G401 (cell line): ENCODE measurements at regions not wholly inside any gene's neighbourhood (a gene's known extent, or its start where the extent isn't known, plus 50 kb on each side); places are given as distances from the start of the nearest gene placed in this dataset.
A peak's percentile ranks its signal among the peaks of the same experiment; 100 is the strongest.

Experiments used
- DNase-seq: peaks from one replicate; pipeline ENCODE4 v3.0.0-alpha.2; 2015; ENCODE audit warnings: low spot score
- in situ Hi-C: cut with HindIII; loops from 2 replicates; pipeline ENCODE4 v1.10.0; 2016; ENCODE audit warnings: low sequenced_read_pairs, mixed read lengths

GRCh38 chr10:128811511-128811910 is 655.5 kb upstream of the MGMT start:
- in situ Hi-C loops: no loop called here
- no peak for DNase-seq

DNA sequence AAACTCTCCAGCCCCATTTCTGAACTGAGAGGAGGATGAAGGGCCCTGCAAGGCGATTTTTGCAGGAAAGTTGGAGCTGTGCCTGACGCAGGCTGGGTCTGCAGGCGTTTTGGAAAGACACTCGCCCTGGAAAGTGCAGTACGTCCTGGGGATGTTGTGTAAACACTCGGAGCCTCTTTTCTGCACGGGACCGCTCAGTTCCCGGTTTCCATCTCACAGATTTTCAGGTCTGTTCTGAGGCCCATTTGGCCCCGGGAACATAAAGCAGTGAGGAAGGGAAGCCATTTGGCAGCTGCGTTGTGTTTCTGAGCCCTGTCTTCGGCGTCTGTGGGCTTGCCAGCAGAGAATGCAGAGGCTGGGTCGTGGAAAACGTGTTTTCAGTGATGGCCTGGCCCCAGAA is 655.0 kb upstream of the MGMT start:
- no peak for DNase-seq
- in situ Hi-C loops: no loop called here

GRCh38 chr10:128813574-128813973 is 653.5 kb upstream of the MGMT start:
- in situ Hi-C loops: no loop called here
- no peak for DNase-seq

GRCh38 chr10:128814024-128814423 is 653.0 kb upstream of the MGMT start:
- DNase-seq: no peak
- in situ Hi-C loops: no loop called here

DNA sequence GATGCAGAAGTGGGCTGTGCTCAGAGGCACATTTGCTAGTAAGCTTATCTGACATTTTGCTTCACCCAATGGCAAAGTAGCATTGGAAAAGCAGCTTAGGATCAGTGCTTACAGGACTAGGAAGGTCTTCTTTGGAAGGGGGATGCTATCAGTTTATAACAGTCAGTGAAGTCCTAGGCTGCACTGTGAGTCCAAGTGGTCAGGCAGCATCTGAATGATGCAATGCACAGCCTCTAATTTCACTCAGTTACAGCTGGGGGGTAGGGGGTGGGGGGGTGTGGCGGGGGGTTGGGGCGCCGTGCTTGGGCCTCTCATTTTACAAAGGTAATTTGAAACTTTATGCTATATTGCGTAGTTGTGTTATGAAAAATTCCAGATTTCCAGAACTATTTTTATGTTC is 652.3 kb upstream of the MGMT start:
- in situ Hi-C loops: no loop called here
- DNase-seq: no peak

DNA sequence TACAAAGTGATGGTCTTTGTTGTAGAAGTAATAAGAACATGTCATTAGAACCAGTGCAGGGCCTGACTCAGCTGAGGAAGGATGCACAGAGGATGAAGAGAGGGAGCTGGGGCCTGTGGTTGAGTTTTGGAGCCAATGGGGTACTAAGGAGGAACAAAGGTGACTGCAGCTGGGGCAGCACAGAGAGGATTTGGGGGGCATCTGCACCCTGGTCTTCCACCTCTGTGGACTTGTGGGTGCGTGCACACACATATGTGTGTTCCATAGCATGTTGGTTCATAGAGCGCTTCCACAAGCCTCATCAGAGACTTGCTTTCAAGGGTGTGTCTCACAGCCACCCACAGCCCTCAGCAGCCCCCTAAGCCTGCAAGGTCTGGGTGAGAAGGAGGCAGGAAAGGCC is 650.3 kb upstream of the MGMT start:
- in situ Hi-C loops: no loop called here

GRCh38 chr10:128817636-128818035 is 649.4 kb upstream of the MGMT start:
- in situ Hi-C loops: no loop called here
- no peak for DNase-seq

More for the DNA sequence above, 650.3 kb upstream of the MGMT start:
- no peak for DNase-seq

GRCh38 chr10:128820663-128821062 is 646.4 kb upstream of the MGMT start:
- in situ Hi-C loops: no loop called here
- DNase-seq: no peak

DNA sequence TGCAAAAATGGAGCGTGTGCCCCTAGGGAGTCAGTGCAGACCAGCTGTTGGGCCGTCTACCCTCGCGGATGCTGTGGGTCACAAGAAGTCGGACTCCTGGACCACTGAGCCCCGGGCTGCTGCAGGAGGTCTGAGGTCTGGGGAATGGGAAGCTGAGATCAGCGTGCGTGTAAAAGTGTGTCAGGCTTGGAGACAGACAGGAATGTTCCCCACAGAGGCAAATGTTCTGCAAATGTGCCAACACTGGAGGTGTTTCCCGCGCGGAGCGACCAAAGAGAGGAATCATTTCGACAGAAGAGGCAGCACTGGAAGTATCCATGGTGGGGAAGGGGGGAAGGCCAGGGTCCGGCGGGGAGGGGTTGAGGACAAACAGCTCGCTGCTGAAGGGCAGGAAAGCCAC is 643.8 kb upstream of the MGMT start:
- DNase-seq: no peak
- in situ Hi-C loops: no loop called here

- DNase-seq: no peak
- in situ Hi-C loops: no loop called here
Measured at GRCh38 chr10:128825626-128826025, 641.4 kb upstream of the MGMT start.

DNA sequence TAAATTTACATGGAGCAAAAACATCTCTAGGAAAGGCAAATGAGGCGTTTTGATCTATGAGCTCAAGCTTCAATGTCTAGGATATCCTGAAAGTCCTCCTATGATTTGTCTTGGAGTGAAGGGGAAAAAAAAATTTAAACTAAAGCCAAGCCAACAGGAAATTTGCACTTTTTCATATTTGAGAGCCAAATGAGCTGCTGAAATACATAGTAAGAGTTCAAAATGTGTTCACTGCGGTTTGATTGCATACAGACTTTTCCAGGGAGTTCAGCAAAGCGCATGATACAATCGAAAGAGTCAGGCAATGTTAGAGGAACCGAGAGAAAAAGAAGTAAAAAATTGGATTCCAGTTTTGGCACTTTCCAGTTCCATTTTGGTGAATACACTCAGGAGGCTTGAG is 633.4 kb upstream of the MGMT start:
- DNase-seq: no peak

GRCh38 chr10:128835361-128835760 is 631.7 kb upstream of the MGMT start:
- peak; percentile 7 for DNase-seq
- in situ Hi-C loops: no loop called here

More for the DNA sequence above, 633.4 kb upstream of the MGMT start:
- in situ Hi-C loops: no loop called here

- in situ Hi-C loops: no loop called here
- DNase-seq: no peak
Measured at GRCh38 chr10:128837478-128837877, 629.6 kb upstream of the MGMT start.

GRCh38 chr10:128839134-128839533 is 627.9 kb upstream of the MGMT start:
- DNase-seq: no peak
- in situ Hi-C loops: no loop called here

- DNase-seq: no peak
- in situ Hi-C loops: no loop called here
Measured at GRCh38 chr10:128839701-128840100, 627.3 kb upstream of the MGMT start.

GRCh38 chr10:128843972-128844371 is 623.1 kb upstream of the MGMT start:
- no peak for DNase-seq
- in situ Hi-C loops: no loop called here

DNA sequence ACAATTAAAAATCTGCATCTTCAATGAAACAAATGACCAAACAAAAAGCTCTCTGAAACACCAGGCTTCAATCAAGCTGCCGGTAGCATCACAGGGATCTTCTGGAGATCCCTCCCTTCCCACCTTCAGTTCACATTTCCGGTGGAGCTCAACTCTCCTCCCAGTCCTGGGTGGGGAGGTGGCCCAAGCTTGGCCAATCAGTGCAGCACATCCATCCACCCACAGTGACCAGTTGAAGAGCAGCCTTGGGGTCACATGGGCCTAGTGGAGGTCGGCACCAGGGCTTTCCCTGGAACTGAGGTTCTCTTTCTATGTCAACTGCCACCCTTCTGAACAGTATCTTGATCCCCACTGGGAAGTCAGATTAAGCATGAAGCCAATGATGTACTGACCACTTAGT is 620.1 kb upstream of the MGMT start:
- in situ Hi-C loops: no loop called here
- DNase-seq: no peak

- in situ Hi-C loops: no loop called here
- no peak for DNase-seq
Measured at GRCh38 chr10:128848810-128849209, 618.2 kb upstream of the MGMT start.

DNA sequence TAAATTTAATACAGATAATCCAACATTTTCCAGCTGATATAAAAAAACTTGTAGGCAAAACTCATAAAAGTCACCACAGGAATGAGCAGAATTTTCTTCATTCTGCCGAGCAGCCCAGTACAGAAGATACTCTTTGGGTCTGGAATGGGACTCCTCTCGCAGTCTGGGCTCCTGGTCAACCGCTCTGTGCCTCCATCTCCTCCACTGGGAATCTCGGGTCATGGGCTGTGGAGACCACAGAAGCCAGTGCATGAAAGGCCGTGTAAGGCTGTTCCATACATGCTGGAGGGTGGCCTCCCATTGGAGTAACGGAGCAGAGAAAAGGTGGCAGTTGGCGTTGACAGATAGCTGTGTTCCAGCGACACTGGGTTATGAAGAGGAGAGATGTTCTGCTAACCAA is 616.4 kb upstream of the MGMT start:
- DNase-seq: no peak
- in situ Hi-C loops: no loop called here

GRCh38 chr10:128851281-128851680 is 615.8 kb upstream of the MGMT start:
- no peak for DNase-seq
- in situ Hi-C loops: no loop called here

- in situ Hi-C loops: no loop called here
- DNase-seq: no peak
Measured at GRCh38 chr10:128851726-128852125, 615.3 kb upstream of the MGMT start.

- no peak for DNase-seq
- in situ Hi-C loops: no loop called here
Measured at GRCh38 chr10:128852449-128852848, 614.6 kb upstream of the MGMT start.
